Cardiac muscle cell (in vitro differentiated cells and primary cell): ENCODE measurements at regions not wholly inside any gene's neighbourhood (a gene's known extent, or its start where the extent isn't known, plus 50 kb on each side); places are given as distances from the start of the nearest gene placed in this dataset.
"Not testable (repeated sequence)": the region's sequence is repeated elsewhere in the genome, so short reads cannot be mapped to it uniquely, and the experiment has no call there.

Experiments
- DNase-seq, 2 donors: peaks; one replicate each; pipeline versions ENCODE4 v3.0.0 to v3.0.0-alpha.2; 2010 to 2017; ENCODE audit warnings: low read depth in 1 of 2, low spot score in 1 of 2
- H3K27ac ChIP-seq: fragments of 200-600 bp; sonication (generic); 2 replicates; pipeline ENCODE4 v1.5.1; 2016
- H3K27me3 ChIP-seq: fragments of 200-600 bp; sonication (generic); 2 replicates; pipeline ENCODE4 v1.6.0; 2016; ENCODE audit warnings: control low read depth
- H3K36me3 ChIP-seq: fragments of 200-600 bp; sonication (generic); 2 replicates; pipeline ENCODE4 v1.5.1; 2016; ENCODE audit warnings: control low read depth
- H3K4me1 ChIP-seq: fragments of 200-600 bp; sonication (generic); 2 replicates; pipeline ENCODE4 v1.8.1; 2017; ENCODE audit warnings: low read depth, mild to moderate bottlenecking, mixed run types
- H3K4me3 ChIP-seq: fragments of 200-600 bp; sonication (generic); 2 replicates; pipeline ENCODE4 v1.5.1; 2016; ENCODE audit warnings: mild to moderate bottlenecking
- H3K9me3 ChIP-seq: fragments of 200-600 bp; sonication (generic); 2 replicates; pipeline ENCODE4 v1.5.1; 2017; ENCODE audit warnings: low read depth, mild to moderate bottlenecking, control low read depth
- CTCF ChIP-seq: IDR thresholded peaks from 2 replicates; pipeline ENCODE4 v1.5.1; 2012; ENCODE audit warnings: low read depth, mild to moderate bottlenecking, low read length

GRCh38 chr2:51790854-51791253 is 758.9 kb upstream of the NRXN1 start:
- Histone ChIP-seq H3K27me3 (no peaks in the 10 kb centered on the region), H3K36me3 (no peaks in the 10 kb centered on the region), H3K27ac (no peak overlapping the region), H3K9me3 (no peaks in the 10 kb centered on the region), H3K4me3 (no peak overlapping the region), H3K4me1 (no peaks in the 10 kb centered on the region)
- no peak for DNase-seq
- no peak for TF ChIP-seq CTCF

GRCh38 chr2:51789918-51790317 is 758.0 kb upstream of the NRXN1 start:
- no peaks in the 10 kb centered on the region for H3K36me3 ChIP-seq
- no peak overlapping the region for H3K4me3 ChIP-seq
- TF ChIP-seq CTCF = no peak

GRCh38 chr2:51782921-51783765 is 751.2 kb upstream of the NRXN1 start:
- H3K27ac ChIP-seq = peak overlapping the region; percentile 80
- no peak for TF ChIP-seq CTCF

More at GRCh38 chr2:51789918-51790317, 758.0 kb upstream of the NRXN1 start:
- Histone ChIP-seq H3K9me3 (no peaks in the 10 kb centered on the region), H3K27ac (no peak overlapping the region), H3K4me1 (no peaks in the 10 kb centered on the region), H3K27me3 (no peaks in the 10 kb centered on the region)
- no peak for DNase-seq

GRCh38 chr2:51781691-51782090 is 749.8 kb upstream of the NRXN1 start:
- no peak for TF ChIP-seq CTCF
- no peaks in the 10 kb centered on the region for H3K36me3 ChIP-seq
- no peak overlapping the region for H3K4me3 ChIP-seq
- peaks cover 26% of the 10 kb centered on the region for H3K4me1 ChIP-seq
- no peaks in the 10 kb centered on the region for H3K9me3 ChIP-seq
- no peak for DNase-seq
- H3K27me3 ChIP-seq = no peaks in the 10 kb centered on the region
- peak overlapping the region; percentile 80 for H3K27ac ChIP-seq

More at GRCh38 chr2:51782921-51783765, 751.2 kb upstream of the NRXN1 start:
- DNase-seq = peak in 1 of 2 donors; percentile 81
- no peaks in the 10 kb centered on the region for H3K9me3 ChIP-seq
- no peaks in the 10 kb centered on the region for H3K27me3 ChIP-seq
- no peak overlapping the region for H3K4me3 ChIP-seq
- peaks cover 26% of the 10 kb centered on the region for H3K4me1 ChIP-seq
- H3K36me3 ChIP-seq = no peaks in the 10 kb centered on the region

- no peak for TF ChIP-seq CTCF
- Histone ChIP-seq H3K9me3 (no peaks in the 10 kb centered on the region), H3K36me3 (no peaks in the 10 kb centered on the region), H3K4me1 (peaks cover 26% of the 10 kb centered on the region), H3K4me3 (no peak overlapping the region), H3K27me3 (no peaks in the 10 kb centered on the region), H3K27ac (no peak overlapping the region)
- no peak for DNase-seq
Measured at GRCh38 chr2:51780353-51780752, 748.4 kb upstream of the NRXN1 start.

- not testable (repeated sequence) for H3K27me3 ChIP-seq, H3K9me3 ChIP-seq, H3K27ac ChIP-seq, DNase-seq, H3K36me3 ChIP-seq, H3K4me3 ChIP-seq
- peaks cover 26% of the 10 kb centered on the region for H3K4me1 ChIP-seq
Measured at GRCh38 chr2:51779723-51780122, 747.8 kb upstream of the NRXN1 start.
